ENCODE measurements at regions not wholly inside any gene's neighbourhood (a gene's known extent, or its start where the extent isn't known, plus 50 kb on each side); places are given as distances from the start of the nearest gene placed in this dataset.
A peak's percentile ranks its signal among the peaks of the same experiment; 100 is the strongest.

GRCh38 chr4:30600246-30601017, 119.7 kb upstream of the PCDH7 start:
- DNase-seq, result no peak

- no peak for DNase-seq
Observed at GRCh38 chr4:30601070-30601865, 118.9 kb upstream of the PCDH7 start.

GRCh38 chr4:30605616-30606190, 114.5 kb upstream of the PCDH7 start:
- DNase-seq, result no peak

GRCh38 chr4:30610361-30610760, 109.8 kb upstream of the PCDH7 start:
- DNase-seq, result no peak

GRCh38 chr4:30614771-30615170, 105.4 kb upstream of the PCDH7 start:
- DNase-seq, result no peak

- no peak for DNase-seq
Observed at GRCh38 chr4:30616942-30617646, 103.1 kb upstream of the PCDH7 start.

- no peak for DNase-seq
Observed at GRCh38 chr4:30617836-30618235, 102.3 kb upstream of the PCDH7 start.

GRCh38 chr4:30619679-30620078, 100.5 kb upstream of the PCDH7 start:
- peak in 1 of 2 donors; percentile 29 for DNase-seq

- DNase-seq, result no peak
Observed at GRCh38 chr4:30620711-30621110, 99.5 kb upstream of the PCDH7 start.

GRCh38 chr4:30630431-30630830, 89.7 kb upstream of the PCDH7 start:
- DNase-seq, result no peak

GRCh38 chr4:30632751-30633150, 87.4 kb upstream of the PCDH7 start:
- DNase-seq, result no peak

- DNase-seq, result no peak
Observed at GRCh38 chr4:30641345-30641744, 78.8 kb upstream of the PCDH7 start.

GRCh38 chr4:30642567-30642966, 77.6 kb upstream of the PCDH7 start:
- DNase-seq, result no peak

- DNase-seq, result no peak
Observed at GRCh38 chr4:30653291-30653690, 66.9 kb upstream of the PCDH7 start.

GRCh38 chr4:30656828-30657227, 63.3 kb upstream of the PCDH7 start:
- no peak for DNase-seq

GRCh38 chr4:30667919-30668318, 52.2 kb upstream of the PCDH7 start:
- DNase-seq, result no peak

- no peak for DNase-seq
Observed at GRCh38 chr4:30670206-30670605, 50.0 kb upstream of the PCDH7 start.

Measured in right lung (tissue), 2 donors.